ENCODE measurements at regions not wholly inside any gene's neighbourhood (a gene's known extent, or its start where the extent isn't known, plus 50 kb on each side); places are given as distances from the start of the nearest gene placed in this dataset.

DNA sequence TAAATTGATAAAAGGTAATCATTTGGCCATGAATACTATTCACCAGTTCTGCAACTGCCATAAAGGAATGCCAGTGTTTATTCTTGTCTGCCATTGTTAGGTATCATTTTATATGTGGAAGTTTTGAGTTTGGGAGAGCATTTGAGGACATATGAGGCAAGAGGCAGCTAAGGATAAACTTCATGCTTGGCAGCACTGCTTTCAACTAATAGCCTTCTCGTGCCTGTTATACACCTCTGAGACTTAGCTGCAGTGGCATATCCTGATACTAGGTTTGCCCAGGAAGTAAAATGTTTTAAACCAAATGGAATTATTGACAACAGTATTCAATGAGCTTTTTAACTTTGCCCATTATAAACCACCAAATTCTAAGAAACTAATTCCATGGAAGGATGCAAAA is 126.0 kb upstream of the DPH6 start:
- peaks cover 4% of the 10 kb centered on the region for H3K4me1 ChIP-seq (ENCODE audit: low read depth, poor library complexity, severe bottlenecking)
- H3K9ac ChIP-seq: no peak overlapping the region
- H2AFZ ChIP-seq (ENCODE audit: low read depth): no peak overlapping the region
- no peak overlapping the region for H3K4me3 ChIP-seq (IDR thresholded peaks at IDR 0.05; ENCODE audit: insufficient read depth, low read depth, low read length)
- no peak overlapping the region for H3K4me2 ChIP-seq
- no peak overlapping the region for H3K27ac ChIP-seq
- no peaks in the 10 kb centered on the region for H3K79me2 ChIP-seq (ENCODE audit: insufficient read depth, low read depth)
- TF ChIP-seq, protein P1, sequence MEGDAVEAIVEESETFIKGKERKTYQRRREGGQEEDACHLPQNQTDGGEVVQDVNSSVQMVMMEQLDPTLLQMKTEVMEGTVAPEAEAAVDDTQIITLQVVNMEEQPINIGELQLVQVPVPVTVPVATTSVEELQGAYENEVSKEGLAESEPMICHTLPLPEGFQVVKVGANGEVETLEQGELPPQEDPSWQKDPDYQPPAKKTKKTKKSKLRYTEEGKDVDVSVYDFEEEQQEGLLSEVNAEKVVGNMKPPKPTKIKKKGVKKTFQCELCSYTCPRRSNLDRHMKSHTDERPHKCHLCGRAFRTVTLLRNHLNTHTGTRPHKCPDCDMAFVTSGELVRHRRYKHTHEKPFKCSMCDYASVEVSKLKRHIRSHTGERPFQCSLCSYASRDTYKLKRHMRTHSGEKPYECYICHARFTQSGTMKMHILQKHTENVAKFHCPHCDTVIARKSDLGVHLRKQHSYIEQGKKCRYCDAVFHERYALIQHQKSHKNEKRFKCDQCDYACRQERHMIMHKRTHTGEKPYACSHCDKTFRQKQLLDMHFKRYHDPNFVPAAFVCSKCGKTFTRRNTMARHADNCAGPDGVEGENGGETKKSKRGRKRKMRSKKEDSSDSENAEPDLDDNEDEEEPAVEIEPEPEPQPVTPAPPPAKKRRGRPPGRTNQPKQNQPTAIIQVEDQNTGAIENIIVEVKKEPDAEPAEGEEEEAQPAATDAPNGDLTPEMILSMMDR (conservative IDR thresholded peaks at IDR 0.05; ENCODE audit: low read depth, low read length): no peak
- H3K27me3 ChIP-seq (ENCODE audit: insufficient read depth, low read depth): no peaks in the 10 kb centered on the region
- H4K20me1 ChIP-seq (ENCODE audit: insufficient read depth): no peaks in the 10 kb centered on the region
- H3K36me3 ChIP-seq (ENCODE audit: insufficient read depth): no peaks in the 10 kb centered on the region

- H4K20me1 ChIP-seq (ENCODE audit: insufficient read depth): no peaks in the 10 kb centered on the region
- no peak overlapping the region for H2AFZ ChIP-seq (ENCODE audit: low read depth)
- H3K9ac ChIP-seq: no peak overlapping the region
- no peak overlapping the region for H3K4me3 ChIP-seq (IDR thresholded peaks at IDR 0.05; ENCODE audit: insufficient read depth, low read depth, low read length)
- H3K27me3 ChIP-seq (ENCODE audit: insufficient read depth, low read depth): no peaks in the 10 kb centered on the region
- TF ChIP-seq, protein P1 (conservative IDR thresholded peaks at IDR 0.05; ENCODE audit: low read depth, low read length): no peak
- H3K4me1 ChIP-seq (ENCODE audit: low read depth, poor library complexity, severe bottlenecking): no peaks in the 10 kb centered on the region
- H3K36me3 ChIP-seq (ENCODE audit: insufficient read depth): no peaks in the 10 kb centered on the region
- H3K27ac ChIP-seq: no peak overlapping the region
- no peak overlapping the region for H3K4me2 ChIP-seq
- H3K79me2 ChIP-seq (ENCODE audit: insufficient read depth, low read depth): no peaks in the 10 kb centered on the region
These were observed 127.2 kb upstream of the DPH6 start for GRCh38 chr15:35673093-35673684.

GRCh38 chr15:35674873-35675781 is 129.2 kb upstream of the DPH6 start:
- Histone ChIP-seq H3K79me2 (ENCODE audit: insufficient read depth, low read depth) (no peaks in the 10 kb centered on the region), H3K9ac (no peak overlapping the region), H3K27ac (no peak overlapping the region), H3K27me3 (ENCODE audit: insufficient read depth, low read depth) (no peaks in the 10 kb centered on the region), H3K4me2 (no peak overlapping the region), H4K20me1 (ENCODE audit: insufficient read depth) (no peaks in the 10 kb centered on the region), H3K4me1 (ENCODE audit: low read depth, poor library complexity, severe bottlenecking) (no peaks in the 10 kb centered on the region), H3K36me3 (ENCODE audit: insufficient read depth) (no peaks in the 10 kb centered on the region), H3K4me3 (IDR thresholded peaks at IDR 0.05; ENCODE audit: insufficient read depth, low read depth, low read length) (no peak overlapping the region), H2AFZ (ENCODE audit: low read depth) (no peak overlapping the region)
- TF ChIP-seq, protein P1 (conservative IDR thresholded peaks at IDR 0.05; ENCODE audit: low read depth, low read length): no peak

- no peak overlapping the region for H3K4me2 ChIP-seq
- no peaks in the 10 kb centered on the region for H3K4me1 ChIP-seq (ENCODE audit: low read depth, poor library complexity, severe bottlenecking)
- H2AFZ ChIP-seq (ENCODE audit: low read depth): no peak overlapping the region
- no peaks in the 10 kb centered on the region for H3K27me3 ChIP-seq (ENCODE audit: insufficient read depth, low read depth)
- no peaks in the 10 kb centered on the region for H3K79me2 ChIP-seq (ENCODE audit: insufficient read depth, low read depth)
- no peaks in the 10 kb centered on the region for H4K20me1 ChIP-seq (ENCODE audit: insufficient read depth)
- TF ChIP-seq, protein P1 (conservative IDR thresholded peaks at IDR 0.05; ENCODE audit: low read depth, low read length): no peak
- no peak overlapping the region for H3K9ac ChIP-seq
- no peak overlapping the region for H3K27ac ChIP-seq
- H3K36me3 ChIP-seq (ENCODE audit: insufficient read depth): no peaks in the 10 kb centered on the region
- no peak overlapping the region for H3K4me3 ChIP-seq (IDR thresholded peaks at IDR 0.05; ENCODE audit: insufficient read depth, low read depth, low read length)
These were observed 132.8 kb upstream of the DPH6 start for GRCh38 chr15:35678774-35679173.

Measured in KMS-11 (cell line).